HG02610 (cell line): ENCODE measurements at regions not wholly inside any gene's neighbourhood (a gene's known extent, or its start where the extent isn't known, plus 50 kb on each side); places are given as distances from the start of the nearest gene placed in this dataset.

Experiments
- ATAC-seq: cut with Tn5 transposase; IDR thresholded peaks from one replicate; pipeline ENCODE4 v1.9.1; 2021; ENCODE audit warnings: mild to moderate bottlenecking, moderate library complexity; ENCODE audit not compliant: unreplicated experiment

- ATAC-seq, result no peak
Observed at GRCh38 chr9:7960320-7961050, 160.9 kb upstream of the DMAC1 start.

- no peak for ATAC-seq
Observed at GRCh38 chr9:7957803-7958202, 158.2 kb upstream of the DMAC1 start.

- ATAC-seq, result no peak
Observed at GRCh38 chr9:7947577-7947976, 148.0 kb upstream of the DMAC1 start.

GRCh38 chr9:7946458-7946857 lies 146.9 kb upstream of the DMAC1 start:
- ATAC-seq, result no peak

- ATAC-seq, result no peak
Observed at GRCh38 chr9:7944572-7944971, 145.0 kb upstream of the DMAC1 start.

- no peak for ATAC-seq
Observed at GRCh38 chr9:7937761-7938491, 138.3 kb upstream of the DMAC1 start.

GRCh38 chr9:7936996-7937395 lies 137.4 kb upstream of the DMAC1 start:
- no peak for ATAC-seq

- peak; percentile 12 for ATAC-seq
Observed at GRCh38 chr9:7936163-7936562, 136.6 kb upstream of the DMAC1 start.

- peak; percentile 79 for ATAC-seq
Observed at GRCh38 chr9:7935681-7936080, 136.1 kb upstream of the DMAC1 start.

GRCh38 chr9:7932767-7933166 lies 133.2 kb upstream of the DMAC1 start:
- ATAC-seq, result no peak

GRCh38 chr9:7930613-7931012 lies 131.0 kb upstream of the DMAC1 start:
- no peak for ATAC-seq

- no peak for ATAC-seq
Observed at GRCh38 chr9:7921545-7922197, 122.1 kb upstream of the DMAC1 start.

- no peak for ATAC-seq
Observed at GRCh38 chr9:7912037-7912535, 112.5 kb upstream of the DMAC1 start.

GRCh38 chr9:7910426-7911020 lies 110.9 kb upstream of the DMAC1 start:
- no peak for ATAC-seq

GRCh38 chr9:7909537-7909936 lies 110.0 kb upstream of the DMAC1 start:
- ATAC-seq, result no peak

- ATAC-seq, result no peak
Observed at GRCh38 chr9:7907551-7908337, 108.2 kb upstream of the DMAC1 start.

- ATAC-seq, result no peak
Observed at GRCh38 chr9:7906783-7907550, 107.4 kb upstream of the DMAC1 start.

- ATAC-seq, result no peak
Observed at GRCh38 chr9:7901621-7902020, 102.0 kb upstream of the DMAC1 start.

GRCh38 chr9:7900541-7900940 lies 101.0 kb upstream of the DMAC1 start:
- no peak for ATAC-seq

GRCh38 chr9:7899753-7900152 lies 100.2 kb upstream of the DMAC1 start:
- ATAC-seq, result no peak
